CD4-positive, alpha-beta memory T cell (primary cell): ENCODE measurements at regions not wholly inside any gene's neighbourhood (a gene's known extent, or its start where the extent isn't known, plus 50 kb on each side); places are given as distances from the start of the nearest gene placed in this dataset.

Source experiments
- CTCF ChIA-PET: fragments of 350-600 bp; sonication (Branson Sonifier 250); formaldehyde crosslinking; loops from one replicate; lab custom pipeline; 2021; ENCODE audit warnings: inconsistent platforms; ENCODE audit not compliant: partially characterized antibody; lab: Charles Lee
- POLR2A ChIA-PET: fragments of 350-600 bp; sonication (Branson Sonifier 250); formaldehyde crosslinking; loops from one replicate; lab custom pipeline; 2021; ENCODE audit not compliant: partially characterized antibody; lab: Charles Lee
- DNase-seq, 5 donors: peaks; one replicate each; pipeline versions ENCODE4 v3.0.0 to v3.0.0-alpha.2; 2020 to 2022; ENCODE audit warnings: mixed read lengths in 1 of 5
- H3K27ac ChIP-seq: one replicate; pipeline ENCODE4 v1.7.0; 2013; ENCODE audit warnings: low read depth, low read length
- H3K27me3 ChIP-seq: 2 replicates; pipeline ENCODE4 v1.7.0; 2013; ENCODE audit warnings: mild to moderate bottlenecking, low read length, moderate library complexity; ENCODE audit not compliant: insufficient read depth
- H3K36me3 ChIP-seq: 2 replicates; pipeline ENCODE4 v1.7.0; 2013; ENCODE audit warnings: mild to moderate bottlenecking, low read length, moderate library complexity; ENCODE audit not compliant: insufficient read depth
- H3K4me1 ChIP-seq: 2 replicates; pipeline ENCODE4 v1.7.0; 2013; ENCODE audit warnings: mild to moderate bottlenecking, low read length, moderate library complexity; ENCODE audit not compliant: insufficient read depth
- H3K4me3 ChIP-seq, 2 donors: one replicate each; pipeline ENCODE4 v1.7.0; 2013; ENCODE audit warnings: low read length in 2 of 2, mild to moderate bottlenecking in 1 of 2
- H3K9me3 ChIP-seq, 2 donors: one replicate each; pipeline ENCODE4 v1.7.0; 2013; ENCODE audit warnings: low read length in 2 of 2, control low read depth in 1 of 2; ENCODE audit not compliant: control insufficient read depth in 1 of 2
- H3K27ac Mint-ChIP-seq, 7 donors: one replicate each; pipeline ENCODE4 v1.8.0; 2020 to 2021; ENCODE audit warnings: mixed read lengths in 7 of 7, mild to moderate bottlenecking in 6 of 7, inconsistent platforms in 3 of 7, moderate library complexity in 3 of 7
- H3K27me3 Mint-ChIP-seq, 2 donors: one replicate each; pipeline ENCODE4 v1.8.0; 2020 to 2021; ENCODE audit warnings: mixed read lengths in 2 of 2
- H3K36me3 Mint-ChIP-seq, 2 donors: one replicate each; pipeline ENCODE4 v1.8.0; 2020 to 2021; ENCODE audit warnings: mixed read lengths in 2 of 2, inconsistent platforms in 1 of 2, mild to moderate bottlenecking in 1 of 2
- H3K4me1 Mint-ChIP-seq, 4 donors: one replicate each; pipeline ENCODE4 v1.8.0; 2020 to 2021; ENCODE audit warnings: mixed read lengths in 4 of 4, mild to moderate bottlenecking in 1 of 4
- H3K4me3 Mint-ChIP-seq, 8 donors: one replicate each; pipeline ENCODE4 v1.8.0; 2020 to 2021; ENCODE audit warnings: mixed read lengths in 8 of 8, mild to moderate bottlenecking in 7 of 8, moderate library complexity in 6 of 8, inconsistent platforms in 3 of 8
- H3K9me3 Mint-ChIP-seq, 8 donors: one replicate each; pipeline ENCODE4 v1.8.0; 2020 to 2021; ENCODE audit warnings: mixed read lengths in 8 of 8, mild to moderate bottlenecking in 5 of 8, inconsistent platforms in 3 of 8, moderate library complexity in 1 of 8
- intact Hi-C: fragments of 100-400 bp; cut with micrococcal nuclease; formaldehyde crosslinking; loops from one replicate; pipeline ENCODE4 v1.15.1; 2023

- Mint-ChIP-seq H3K9me3 (no peaks in the 10 kb centered on the region), H3K36me3 (no peaks in the 10 kb centered on the region), H3K4me3 (no peak overlapping the region), H3K27me3 (no peaks in the 10 kb centered on the region), H3K27ac (peak overlapping the region in 2 of 7 donors; percentile 30 to 65), H3K4me1 (peaks cover 5 to 13% (median 8%) of the 10 kb centered on the region in 4 donors)
- intact Hi-C loops = no loop called here
- peaks cover 4% of the 10 kb centered on the region for H3K4me1 ChIP-seq
- no peaks in the 10 kb centered on the region for H3K9me3 ChIP-seq
- H3K27me3 ChIP-seq = no peaks in the 10 kb centered on the region
- H3K4me3 ChIP-seq = no peak overlapping the region
- ChIA-PET POLR2A (no interaction called here), CTCF (interaction anchor here (1.2 kb wide), 1 partner anchor 12 kb away, joined by 3 read pairs; no protein-coding TSS in a partner anchor)
- no peak overlapping the region for H3K27ac ChIP-seq
- no peak for DNase-seq
- H3K36me3 ChIP-seq = no peaks in the 10 kb centered on the region
Measured at GRCh38 chr14:53214384-53214783, 61.3 kb upstream of the DDHD1 start.

GRCh38 chr14:53213761-53214160 lies 60.6 kb upstream of the DDHD1 start:
- Histone ChIP-seq H3K27ac (no peak overlapping the region), H3K27me3 (no peaks in the 10 kb centered on the region), H3K4me1 (peaks cover 4% of the 10 kb centered on the region), H3K9me3 (no peaks in the 10 kb centered on the region), H3K4me3 (no peak overlapping the region), H3K36me3 (no peaks in the 10 kb centered on the region)
- Mint-ChIP-seq H3K4me1 (peaks cover 5 to 11% (median 8%) of the 10 kb centered on the region in 4 donors), H3K36me3 (no peaks in the 10 kb centered on the region), H3K9me3 (no peaks in the 10 kb centered on the region), H3K27me3 (no peaks in the 10 kb centered on the region), H3K4me3 (no peak overlapping the region), H3K27ac (no peak overlapping the region)
- intact Hi-C loops = no loop called here
- DNase-seq = no peak
- ChIA-PET CTCF (no interaction called here), POLR2A (no interaction called here)

GRCh38 chr14:53209370-53209769 lies 56.2 kb upstream of the DDHD1 start:
- intact Hi-C loops = no loop called here
- Mint-ChIP-seq H3K4me3 (no peak overlapping the region), H3K27ac (no peak overlapping the region), H3K4me1 (no peaks in the 10 kb centered on the region), H3K9me3 (peaks cover 0 to 7% (median 0%) of the 10 kb centered on the region in 8 donors), H3K27me3 (no peaks in the 10 kb centered on the region), H3K36me3 (no peaks in the 10 kb centered on the region)
- Histone ChIP-seq H3K27me3 (no peaks in the 10 kb centered on the region), H3K36me3 (no peaks in the 10 kb centered on the region), H3K4me1 (no peaks in the 10 kb centered on the region), H3K9me3 (no peaks in the 10 kb centered on the region), H3K27ac (no peak overlapping the region), H3K4me3 (no peak overlapping the region)
- CTCF ChIA-PET = no interaction called here
- no peak for DNase-seq
- POLR2A ChIA-PET = no interaction called here
